ENCODE measurements at regions not wholly inside any gene's neighbourhood (a gene's known extent, or its start where the extent isn't known, plus 50 kb on each side); places are given as distances from the start of the nearest gene placed in this dataset.

GRCh38 chr14:84254290-84254689 lies 1275.7 kb upstream of the FLRT2 start:
- Histone ChIP-seq H3K27me3 (replicated peaks; ENCODE audit: control insufficient read depth, insufficient read depth, low read length) (no peaks in the 10 kb centered on the region), H3K36me3 (ENCODE audit: control insufficient read depth, insufficient read depth, low read length) (no peaks in the 10 kb centered on the region), H3K4me3 (replicated peaks; ENCODE audit: low read depth, low read length) (no peak overlapping the region)
- no peak for TF ChIP-seq CTCF (IDR thresholded peaks at IDR 0.05; ENCODE audit: insufficient read depth, low read length, poor library complexity, severe bottlenecking)
- no peak for DNase-seq (ENCODE audit: extremely low read depth, insufficient read length)

GRCh38 chr14:84262932-84263331 lies 1267.0 kb upstream of the FLRT2 start:
- DNase-seq (ENCODE audit: extremely low read depth, insufficient read length): no peak
- TF ChIP-seq CTCF (IDR thresholded peaks at IDR 0.05; ENCODE audit: insufficient read depth, low read length, poor library complexity, severe bottlenecking): no peak

GRCh38 chr14:84272290-84272721 lies 1257.6 kb upstream of the FLRT2 start:
- Histone ChIP-seq H3K4me3 (replicated peaks; ENCODE audit: low read depth, low read length) (no peak overlapping the region), H3K27me3 (replicated peaks; ENCODE audit: control insufficient read depth, insufficient read depth, low read length) (no peaks in the 10 kb centered on the region), H3K36me3 (ENCODE audit: control insufficient read depth, insufficient read depth, low read length) (no peaks in the 10 kb centered on the region)
- no peak for DNase-seq (ENCODE audit: extremely low read depth, insufficient read length)
- TF ChIP-seq CTCF (IDR thresholded peaks at IDR 0.05; ENCODE audit: insufficient read depth, low read length, poor library complexity, severe bottlenecking): no peak

More at GRCh38 chr14:84262932-84263331, 1267.0 kb upstream of the FLRT2 start:
- no peaks in the 10 kb centered on the region for H3K36me3 ChIP-seq (ENCODE audit: control insufficient read depth, insufficient read depth, low read length)
- no peak overlapping the region for H3K4me3 ChIP-seq (replicated peaks; ENCODE audit: low read depth, low read length)
- H3K27me3 ChIP-seq (replicated peaks; ENCODE audit: control insufficient read depth, insufficient read depth, low read length): no peaks in the 10 kb centered on the region

- TF ChIP-seq CTCF (IDR thresholded peaks at IDR 0.05; ENCODE audit: insufficient read depth, low read length, poor library complexity, severe bottlenecking): no peak
- Histone ChIP-seq H3K27me3 (replicated peaks; ENCODE audit: control insufficient read depth, insufficient read depth, low read length) (no peaks in the 10 kb centered on the region), H3K36me3 (ENCODE audit: control insufficient read depth, insufficient read depth, low read length) (no peaks in the 10 kb centered on the region), H3K4me3 (replicated peaks; ENCODE audit: low read depth, low read length) (no peak overlapping the region)
- no peak for DNase-seq (ENCODE audit: extremely low read depth, insufficient read length)
Measured at GRCh38 chr14:84273181-84273580, 1256.8 kb upstream of the FLRT2 start.

- Histone ChIP-seq H3K4me3 (replicated peaks; ENCODE audit: low read depth, low read length) (no peak overlapping the region), H3K36me3 (ENCODE audit: control insufficient read depth, insufficient read depth, low read length) (no peaks in the 10 kb centered on the region), H3K27me3 (replicated peaks; ENCODE audit: control insufficient read depth, insufficient read depth, low read length) (no peaks in the 10 kb centered on the region)
- no peak for TF ChIP-seq CTCF (IDR thresholded peaks at IDR 0.05; ENCODE audit: insufficient read depth, low read length, poor library complexity, severe bottlenecking)
- DNase-seq (ENCODE audit: extremely low read depth, insufficient read length): no peak
Measured at GRCh38 chr14:84282618-84283017, 1247.3 kb upstream of the FLRT2 start.

- H3K27me3 ChIP-seq (replicated peaks; ENCODE audit: control insufficient read depth, insufficient read depth, low read length): no peaks in the 10 kb centered on the region
- no peak for TF ChIP-seq CTCF (IDR thresholded peaks at IDR 0.05; ENCODE audit: insufficient read depth, low read length, poor library complexity, severe bottlenecking)
- H3K4me3 ChIP-seq (replicated peaks; ENCODE audit: low read depth, low read length): no peak overlapping the region
- no peak for DNase-seq (ENCODE audit: extremely low read depth, insufficient read length)
- H3K36me3 ChIP-seq (ENCODE audit: control insufficient read depth, insufficient read depth, low read length): no peaks in the 10 kb centered on the region
Measured at GRCh38 chr14:84288781-84289180, 1241.2 kb upstream of the FLRT2 start.
